Breast epithelium (tissue), 3 donors: ENCODE measurements at regions not wholly inside any gene's neighbourhood (a gene's known extent, or its start where the extent isn't known, plus 50 kb on each side); places are given as distances from the start of the nearest gene placed in this dataset.

Experiments
- POLR2A ChIP-seq: fragments of 450-650 bp; IDR thresholded peaks from one replicate; pipeline ENCODE4 v1.6.1; 2016; ENCODE audit warnings: antibody characterized with exemption, mild to moderate bottlenecking, moderate library complexity
- TF ChIP-seq, protein P1 (sequence below), 3 donors: fragments of 450-650 bp; IDR thresholded peaks; one replicate each; pipeline ENCODE4 v1.5.1; 2016 to 2017; ENCODE audit warnings: antibody characterized with exemption in 3 of 3, mild to moderate bottlenecking in 3 of 3, moderate library complexity in 3 of 3

DNA sequence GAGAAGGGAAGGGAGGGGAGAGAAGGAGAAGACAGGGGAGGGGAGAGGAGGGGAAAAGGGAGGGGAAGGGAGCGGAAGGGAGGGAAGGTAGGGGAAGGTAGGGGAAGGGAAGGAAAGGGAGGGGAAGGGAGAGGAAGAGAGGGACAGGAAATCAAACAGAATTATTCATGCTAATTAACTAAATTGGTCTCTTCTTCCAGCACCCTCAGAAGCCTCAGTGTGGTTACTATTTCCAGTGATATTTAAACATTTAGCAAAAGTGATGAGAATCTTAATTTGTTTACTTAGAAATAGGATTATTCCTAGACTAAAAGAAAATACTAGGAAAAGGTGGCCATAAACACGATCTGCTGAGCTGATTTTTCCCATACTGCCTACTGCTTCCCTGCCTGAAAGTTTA lies 193.1 kb upstream of the CPEB2 start:
- no peak for TF ChIP-seq POLR2A
- TF ChIP-seq, protein P1, sequence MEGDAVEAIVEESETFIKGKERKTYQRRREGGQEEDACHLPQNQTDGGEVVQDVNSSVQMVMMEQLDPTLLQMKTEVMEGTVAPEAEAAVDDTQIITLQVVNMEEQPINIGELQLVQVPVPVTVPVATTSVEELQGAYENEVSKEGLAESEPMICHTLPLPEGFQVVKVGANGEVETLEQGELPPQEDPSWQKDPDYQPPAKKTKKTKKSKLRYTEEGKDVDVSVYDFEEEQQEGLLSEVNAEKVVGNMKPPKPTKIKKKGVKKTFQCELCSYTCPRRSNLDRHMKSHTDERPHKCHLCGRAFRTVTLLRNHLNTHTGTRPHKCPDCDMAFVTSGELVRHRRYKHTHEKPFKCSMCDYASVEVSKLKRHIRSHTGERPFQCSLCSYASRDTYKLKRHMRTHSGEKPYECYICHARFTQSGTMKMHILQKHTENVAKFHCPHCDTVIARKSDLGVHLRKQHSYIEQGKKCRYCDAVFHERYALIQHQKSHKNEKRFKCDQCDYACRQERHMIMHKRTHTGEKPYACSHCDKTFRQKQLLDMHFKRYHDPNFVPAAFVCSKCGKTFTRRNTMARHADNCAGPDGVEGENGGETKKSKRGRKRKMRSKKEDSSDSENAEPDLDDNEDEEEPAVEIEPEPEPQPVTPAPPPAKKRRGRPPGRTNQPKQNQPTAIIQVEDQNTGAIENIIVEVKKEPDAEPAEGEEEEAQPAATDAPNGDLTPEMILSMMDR (IDR thresholded peaks at IDR 0.05): no peak
